ENCODE measurements at regions not wholly inside any gene's neighbourhood (a gene's known extent, or its start where the extent isn't known, plus 50 kb on each side); places are given as distances from the start of the nearest gene placed in this dataset.

DNA sequence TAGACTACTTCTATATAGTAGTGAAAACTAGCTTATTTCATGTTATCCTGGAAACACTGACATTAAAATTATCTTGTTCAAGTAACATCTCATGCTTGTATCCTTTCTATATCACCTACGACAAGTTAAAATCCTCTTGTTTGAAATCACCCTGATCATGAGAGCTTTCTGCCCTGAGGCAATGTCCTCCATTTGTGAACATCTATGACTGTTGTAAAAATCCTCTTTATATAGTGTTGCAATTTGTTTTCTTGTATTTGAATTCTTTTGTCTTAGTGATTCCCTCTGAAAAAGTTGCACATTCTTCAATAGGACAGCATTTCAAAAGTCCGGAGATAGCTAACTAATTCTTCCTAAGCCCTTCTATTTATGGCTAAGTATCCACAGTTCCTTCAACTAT lies 480.3 kb downstream of the NSUN3 start:
- no peaks in the 10 kb centered on the region; the same call in 1 of the 2 replicates for H3K27me3 ChIP-seq
- DNase-seq, result no peak
- no peaks in the 10 kb centered on the region for H3K36me3 ChIP-seq
- H3K4me3 ChIP-seq (ENCODE audit: low read depth, low read length), result no peak overlapping the region
- TF ChIP-seq, protein P1, sequence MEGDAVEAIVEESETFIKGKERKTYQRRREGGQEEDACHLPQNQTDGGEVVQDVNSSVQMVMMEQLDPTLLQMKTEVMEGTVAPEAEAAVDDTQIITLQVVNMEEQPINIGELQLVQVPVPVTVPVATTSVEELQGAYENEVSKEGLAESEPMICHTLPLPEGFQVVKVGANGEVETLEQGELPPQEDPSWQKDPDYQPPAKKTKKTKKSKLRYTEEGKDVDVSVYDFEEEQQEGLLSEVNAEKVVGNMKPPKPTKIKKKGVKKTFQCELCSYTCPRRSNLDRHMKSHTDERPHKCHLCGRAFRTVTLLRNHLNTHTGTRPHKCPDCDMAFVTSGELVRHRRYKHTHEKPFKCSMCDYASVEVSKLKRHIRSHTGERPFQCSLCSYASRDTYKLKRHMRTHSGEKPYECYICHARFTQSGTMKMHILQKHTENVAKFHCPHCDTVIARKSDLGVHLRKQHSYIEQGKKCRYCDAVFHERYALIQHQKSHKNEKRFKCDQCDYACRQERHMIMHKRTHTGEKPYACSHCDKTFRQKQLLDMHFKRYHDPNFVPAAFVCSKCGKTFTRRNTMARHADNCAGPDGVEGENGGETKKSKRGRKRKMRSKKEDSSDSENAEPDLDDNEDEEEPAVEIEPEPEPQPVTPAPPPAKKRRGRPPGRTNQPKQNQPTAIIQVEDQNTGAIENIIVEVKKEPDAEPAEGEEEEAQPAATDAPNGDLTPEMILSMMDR (IDR thresholded peaks at IDR 0.05; ENCODE audit: low read depth, low read length), result no peak
- no peaks in the 10 kb centered on the region for H3K9me3 ChIP-seq
- no peaks in the 10 kb centered on the region for H3K4me1 ChIP-seq

DNA sequence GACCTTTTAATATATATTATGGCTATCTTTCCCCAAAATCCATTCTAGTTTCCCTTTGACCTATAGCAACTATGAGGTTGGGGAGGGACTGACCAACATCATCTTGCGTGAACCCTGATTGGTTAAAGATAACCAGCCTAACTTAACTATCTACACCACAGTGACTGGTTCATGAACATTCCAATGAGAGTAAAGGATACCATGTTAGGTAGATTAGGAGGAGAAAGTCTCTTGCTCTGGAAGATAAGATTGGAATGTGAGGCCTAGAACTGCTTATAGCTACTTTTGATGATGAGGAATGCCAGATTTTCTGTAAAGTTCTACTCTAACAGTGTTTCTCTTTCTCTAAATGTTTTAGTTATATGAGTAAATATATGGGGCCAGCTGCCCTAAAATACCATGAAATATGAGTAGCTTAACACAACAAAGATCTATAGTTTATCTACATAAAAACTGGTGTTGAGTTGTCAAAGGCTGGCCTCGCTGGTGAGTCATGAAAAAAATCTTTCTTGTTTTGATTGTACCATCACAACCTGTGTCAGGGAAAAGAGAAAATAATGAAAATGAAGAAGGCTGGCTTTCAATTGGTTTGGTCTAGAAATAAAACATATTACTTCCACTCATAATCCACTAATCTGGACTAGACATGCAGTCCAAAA lies 481.4 kb downstream of the NSUN3 start:
- no peak overlapping the region for H3K4me3 ChIP-seq (ENCODE audit: low read depth, low read length)
- TF ChIP-seq, protein P1 (IDR thresholded peaks at IDR 0.05; ENCODE audit: low read depth, low read length), result no peak
- no peaks in the 10 kb centered on the region; the same call in 1 of the 2 replicates for H3K27me3 ChIP-seq
- DNase-seq, result no peak
- H3K4me1 ChIP-seq, result no peaks in the 10 kb centered on the region
- H3K36me3 ChIP-seq, result no peaks in the 10 kb centered on the region
- H3K9me3 ChIP-seq, result no peaks in the 10 kb centered on the region

DNA sequence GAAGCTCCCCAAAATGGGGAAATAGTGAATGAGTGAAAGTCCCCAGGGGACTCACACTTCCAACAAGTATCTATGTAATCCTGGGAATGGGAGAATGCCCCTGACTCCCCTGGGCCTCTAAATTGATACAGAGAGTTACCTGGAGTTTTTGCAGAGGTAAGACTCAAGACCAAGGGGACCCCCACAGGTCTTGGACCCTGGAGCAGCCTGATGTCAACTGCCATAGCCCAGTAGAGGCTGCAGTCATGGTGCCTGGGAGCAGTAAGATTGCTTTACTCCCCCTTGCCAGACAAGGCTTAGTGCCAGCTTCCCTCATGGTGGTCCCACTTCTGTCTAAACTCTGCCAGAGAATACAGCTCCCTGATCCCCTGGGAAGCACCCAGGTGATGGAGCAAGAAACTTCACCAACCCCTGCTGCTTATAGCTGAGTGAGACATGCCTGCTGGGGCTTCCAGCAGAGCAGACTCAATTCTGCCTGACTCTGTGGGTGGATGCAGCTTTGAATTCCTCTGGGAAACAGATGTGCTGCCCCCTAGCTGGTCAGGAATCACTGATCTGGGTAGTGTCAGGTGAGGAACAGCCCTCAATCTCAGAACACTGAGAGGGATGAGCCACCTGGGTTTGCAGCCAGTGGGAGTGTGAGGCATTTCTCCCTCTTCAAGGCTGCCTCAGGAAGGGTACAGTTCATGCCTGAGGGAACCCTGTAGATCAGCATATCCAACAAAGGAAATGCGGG lies 485.9 kb downstream of the NSUN3 start:
- H3K9me3 ChIP-seq, result no peaks in the 10 kb centered on the region
- no peaks in the 10 kb centered on the region for H3K27me3 ChIP-seq
- TF ChIP-seq, protein P1 (IDR thresholded peaks at IDR 0.05; ENCODE audit: low read depth, low read length), result no peak
- no peak for DNase-seq
- no peak overlapping the region for H3K4me3 ChIP-seq (ENCODE audit: low read depth, low read length)
- no peaks in the 10 kb centered on the region for H3K4me1 ChIP-seq
- no peaks in the 10 kb centered on the region for H3K36me3 ChIP-seq

DNA sequence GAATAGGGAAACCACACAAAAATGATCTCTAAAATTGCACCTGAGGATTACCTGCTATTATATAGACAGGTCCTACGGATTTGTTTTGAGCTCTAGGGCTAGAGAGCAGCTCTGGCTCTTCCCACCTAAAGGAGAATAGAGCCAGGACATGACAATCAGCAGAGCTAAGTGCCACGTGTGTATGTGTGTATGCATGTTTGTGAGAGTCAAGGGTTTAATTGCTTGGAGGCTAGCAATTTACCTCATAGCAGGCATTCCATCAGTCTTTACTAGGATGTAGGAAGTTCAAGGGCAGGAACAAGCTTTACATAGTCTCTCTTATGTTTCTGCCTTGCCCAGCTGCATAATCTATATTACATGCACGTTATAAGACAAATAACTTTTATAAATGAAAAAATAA lies 498.2 kb downstream of the NSUN3 start:
- Histone ChIP-seq H3K36me3 (no peaks in the 10 kb centered on the region), H3K4me1 (no peaks in the 10 kb centered on the region), H3K4me3 (ENCODE audit: low read depth, low read length) (no peak overlapping the region), H3K9me3 (no peaks in the 10 kb centered on the region), H3K27me3 (no peaks in the 10 kb centered on the region)
- no peak for DNase-seq
- TF ChIP-seq, protein P1 (IDR thresholded peaks at IDR 0.05; ENCODE audit: low read depth, low read length), result no peak

DNA sequence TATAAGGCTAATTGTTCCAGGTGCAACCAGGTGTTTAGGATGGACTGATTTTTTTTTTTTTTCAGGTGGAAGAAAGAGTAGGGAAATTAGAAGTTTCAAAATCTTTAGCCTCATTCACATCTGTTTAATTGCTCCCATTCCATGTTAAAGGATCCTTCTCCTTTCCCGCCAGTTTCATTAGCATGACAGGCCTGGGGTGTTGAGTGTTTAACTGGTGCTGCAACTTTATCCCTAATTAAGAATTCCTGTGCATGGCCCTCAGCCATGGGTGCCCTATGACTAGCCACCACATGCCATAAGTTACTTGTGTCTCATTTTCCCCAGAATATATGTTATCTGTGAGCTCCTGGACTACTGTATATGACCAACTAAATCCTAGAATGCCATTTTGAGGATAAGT lies 501.4 kb downstream of the NSUN3 start:
- TF ChIP-seq, protein P1 (IDR thresholded peaks at IDR 0.05; ENCODE audit: low read depth, low read length), result no peak
- Histone ChIP-seq H3K36me3 (no peaks in the 10 kb centered on the region), H3K27me3 (no peaks in the 10 kb centered on the region), H3K4me1 (no peaks in the 10 kb centered on the region), H3K9me3 (no peaks in the 10 kb centered on the region), H3K4me3 (ENCODE audit: low read depth, low read length) (no peak overlapping the region)
- DNase-seq, result no peak

DNA sequence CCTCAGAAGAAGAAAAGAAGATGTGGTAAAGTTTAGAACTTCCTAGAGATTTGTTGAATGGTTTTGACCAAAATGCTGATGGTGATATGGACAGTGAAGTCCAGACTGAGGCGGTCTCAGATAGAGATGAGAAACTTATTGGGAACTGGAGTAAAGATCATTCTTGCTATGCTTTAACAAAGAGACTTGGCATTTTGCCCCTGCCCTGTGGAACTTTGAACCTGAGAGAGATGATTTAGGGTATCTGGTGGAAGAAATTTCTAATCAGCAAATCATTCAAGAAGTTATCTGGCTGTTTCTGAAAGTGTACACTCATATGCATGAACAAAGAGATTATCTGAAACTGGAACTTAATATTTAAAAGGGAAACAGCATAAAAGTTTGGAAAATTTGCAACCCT lies 505.2 kb downstream of the NSUN3 start:
- TF ChIP-seq, protein P1 (IDR thresholded peaks at IDR 0.05; ENCODE audit: low read depth, low read length), result no peak

More for the DNA sequence above, 505.2 kb downstream of the NSUN3 start:
- H3K4me3 ChIP-seq (ENCODE audit: low read depth, low read length), result no peak overlapping the region
- H3K27me3 ChIP-seq, result no peaks in the 10 kb centered on the region
- no peaks in the 10 kb centered on the region for H3K9me3 ChIP-seq
- DNase-seq, result no peak
- no peaks in the 10 kb centered on the region for H3K36me3 ChIP-seq
- H3K4me1 ChIP-seq, result no peaks in the 10 kb centered on the region
